Ectodermal cell (in vitro differentiated cells): ENCODE measurements at regions not wholly inside any gene's neighbourhood (a gene's known extent, or its start where the extent isn't known, plus 50 kb on each side); places are given as distances from the start of the nearest gene placed in this dataset.

Experiments
- H3K27ac ChIP-seq: 2 replicates; pipeline ENCODE4 v1.7.0; 2013; ENCODE audit warnings: mild to moderate bottlenecking, low read depth, low read length; ENCODE audit not compliant: insufficient read depth, poor library complexity, severe bottlenecking
- H3K27me3 ChIP-seq: 2 replicates; pipeline ENCODE4 v1.7.0; 2013; ENCODE audit warnings: mild to moderate bottlenecking, low read length; ENCODE audit not compliant: insufficient read depth, control insufficient read depth, poor library complexity, severe bottlenecking
- H3K36me3 ChIP-seq: one replicate; pipeline ENCODE4 v1.7.0; 2013; ENCODE audit warnings: low read length; ENCODE audit not compliant: control insufficient read depth, insufficient read depth
- H3K4me1 ChIP-seq: one replicate; pipeline ENCODE4 v1.7.0; 2013; ENCODE audit warnings: low read length; ENCODE audit not compliant: control insufficient read depth, insufficient read depth
- H3K4me3 ChIP-seq: 2 replicates; pipeline ENCODE4 v1.7.0; 2013; ENCODE audit warnings: low read depth, low read length, control low read depth; ENCODE audit not compliant: insufficient read depth
- H3K9me3 ChIP-seq: 2 replicates; pipeline ENCODE4 v1.7.0; 2013; ENCODE audit warnings: mild to moderate bottlenecking, low read length, moderate library complexity; ENCODE audit not compliant: control insufficient read depth
- WGBS, 2 experiments: methylation state at CpG; one replicate each; pipeline ENCODE4 v1.1.7; 2013; ENCODE audit warnings: missing lambda C conversion rate in 2 of 2; 5-methylcytosine and 5-hydroxymethylcytosine counted together

DNA sequence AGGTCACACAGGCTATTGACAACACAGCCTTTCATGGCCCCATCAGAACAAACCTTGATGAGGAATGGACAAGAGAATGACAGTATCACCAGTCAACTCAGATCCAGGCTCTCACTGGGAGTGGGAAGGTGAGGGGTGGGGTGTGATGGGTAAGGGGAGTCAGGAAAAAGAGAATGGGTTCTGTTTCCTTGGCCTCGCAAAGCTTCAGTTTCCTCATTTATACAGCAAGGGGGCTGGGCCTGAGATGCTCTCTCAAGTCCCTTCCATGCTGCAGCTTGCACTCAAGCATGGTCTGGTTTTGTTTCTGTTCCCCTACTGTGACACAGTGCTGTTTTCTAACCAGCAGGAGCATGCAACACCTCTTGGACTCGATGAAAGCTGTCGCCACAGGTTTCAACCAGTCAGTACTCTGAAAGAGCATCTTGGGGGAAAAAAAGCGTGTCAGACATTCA, 65.7 kb upstream of the IL12A start:
- Histone ChIP-seq H3K9me3 (no peaks in the 10 kb centered on the region), H3K27ac (no peak overlapping the region), H3K4me1 (peaks cover 2% of the 10 kb centered on the region), H3K27me3 (no peaks in the 10 kb centered on the region), H3K36me3 (no peaks in the 10 kb centered on the region), H3K4me3 (no peak overlapping the region)
- whole genome bisulfite sequencing, 2 experiments = 85 to 91% methylated on average over 4 of the region's 4 CpGs

GRCh38 chr3:159923336-159923735, 65.3 kb upstream of the IL12A start:
- no peaks in the 10 kb centered on the region for H3K27me3 ChIP-seq
- H3K4me3 ChIP-seq = no peak overlapping the region
- 91 to 92% methylated on average over 6 to 7 of the region's 7 CpGs for WGBS, 2 experiments
- peaks cover 3% of the 10 kb centered on the region for H3K4me1 ChIP-seq
- H3K27ac ChIP-seq = no peak overlapping the region
- H3K36me3 ChIP-seq = no peaks in the 10 kb centered on the region
- no peaks in the 10 kb centered on the region for H3K9me3 ChIP-seq

DNA sequence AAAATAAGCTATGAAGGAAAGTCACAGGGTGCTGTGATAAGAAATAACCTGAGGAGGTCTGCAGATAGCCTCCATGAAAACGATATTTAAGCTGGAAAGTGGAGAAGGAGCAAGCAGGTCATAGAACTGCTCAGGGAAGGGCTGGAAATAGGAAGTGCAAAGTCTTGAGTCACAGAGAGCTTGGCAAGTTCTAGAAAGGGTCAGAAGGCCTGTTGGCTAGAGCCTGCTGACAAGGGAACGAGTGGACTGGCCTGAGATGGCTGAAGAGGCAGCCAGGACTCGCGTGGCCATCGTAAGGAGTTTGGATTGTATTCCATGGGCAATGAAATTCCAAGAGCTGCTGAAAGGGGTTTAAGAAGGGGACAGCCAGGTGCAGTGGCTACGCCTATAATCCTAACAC, 64.7 kb upstream of the IL12A start:
- WGBS, 2 experiments = 93 to 95% methylated on average over 6 of the region's 6 CpGs
- Histone ChIP-seq H3K27me3 (no peaks in the 10 kb centered on the region), H3K4me1 (peaks cover 3% of the 10 kb centered on the region), H3K36me3 (no peaks in the 10 kb centered on the region), H3K27ac (no peak overlapping the region), H3K4me3 (no peak overlapping the region), H3K9me3 (no peaks in the 10 kb centered on the region)

DNA sequence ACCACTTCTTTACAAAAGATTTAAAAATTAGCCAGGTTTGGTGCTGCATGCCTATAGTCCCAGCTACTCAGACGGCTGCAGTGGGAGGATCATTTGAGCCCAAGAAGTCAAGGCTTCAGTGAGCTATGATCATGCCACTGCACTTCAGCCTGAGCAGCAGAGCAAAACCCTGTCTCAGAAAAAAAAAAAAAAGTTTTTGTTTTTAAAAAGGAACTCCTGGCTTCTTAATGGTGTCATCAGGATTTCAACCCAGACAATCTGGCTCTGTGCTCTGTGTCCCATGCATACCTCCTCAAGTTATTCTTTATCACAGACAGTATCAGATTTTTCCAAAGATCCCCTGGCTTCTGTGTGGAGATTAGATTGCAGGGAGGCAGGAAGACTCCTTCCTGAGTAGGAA, 64.2 kb upstream of the IL12A start:
- WGBS, 2 experiments = 89 to 94% methylated on average over 1 of the region's 1 CpG
- Histone ChIP-seq H3K9me3 (no peaks in the 10 kb centered on the region), H3K27me3 (no peaks in the 10 kb centered on the region), H3K4me3 (no peak overlapping the region), H3K4me1 (peaks cover 3% of the 10 kb centered on the region), H3K36me3 (no peaks in the 10 kb centered on the region), H3K27ac (no peak overlapping the region)

- H3K4me3 ChIP-seq = no peak overlapping the region
Measured at GRCh38 chr3:159925248-159925647, 63.4 kb upstream of the IL12A start.

GRCh38 chr3:159926573-159926972, 62.1 kb upstream of the IL12A start:
- no peak overlapping the region for H3K27ac ChIP-seq
- H3K4me3 ChIP-seq = no peak overlapping the region
- H3K9me3 ChIP-seq = no peaks in the 10 kb centered on the region
- WGBS, 2 experiments = 71% methylated on average over 5 of the region's 5 CpGs
- H3K4me1 ChIP-seq = peaks cover 3% of the 10 kb centered on the region
- no peaks in the 10 kb centered on the region for H3K27me3 ChIP-seq
- no peaks in the 10 kb centered on the region for H3K36me3 ChIP-seq

More at GRCh38 chr3:159925248-159925647, 63.4 kb upstream of the IL12A start:
- H3K9me3 ChIP-seq = no peaks in the 10 kb centered on the region
- 71 to 92% methylated on average over 1 of the region's 1 CpG for WGBS, 2 experiments
- no peaks in the 10 kb centered on the region for H3K27me3 ChIP-seq
- no peak overlapping the region for H3K27ac ChIP-seq
- H3K36me3 ChIP-seq = no peaks in the 10 kb centered on the region
- peaks cover 3% of the 10 kb centered on the region for H3K4me1 ChIP-seq

DNA sequence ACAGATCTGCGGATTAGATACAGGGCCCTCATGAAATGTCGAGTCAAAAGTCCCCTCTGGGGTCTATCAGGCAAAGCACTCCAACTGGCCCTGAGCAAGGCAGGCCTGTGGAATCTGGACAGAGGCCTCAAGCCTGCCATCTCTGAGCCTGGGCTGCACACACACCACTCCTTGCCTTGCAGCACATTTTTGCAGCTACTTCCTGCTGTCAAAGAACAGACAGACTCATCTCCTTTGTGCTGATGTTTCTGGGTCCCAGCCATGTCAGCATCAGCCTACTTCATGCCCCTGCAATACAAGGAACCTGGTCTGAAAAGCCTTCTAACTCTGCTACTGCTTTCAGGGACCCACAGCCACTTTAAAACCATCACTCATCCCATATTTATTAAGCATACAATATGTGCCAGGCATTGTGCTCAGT, 60.6 kb upstream of the IL12A start:
- Histone ChIP-seq H3K27ac (no peak overlapping the region), H3K4me3 (no peak overlapping the region), H3K9me3 (no peaks in the 10 kb centered on the region), H3K36me3 (no peaks in the 10 kb centered on the region), H3K4me1 (peaks cover 3% of the 10 kb centered on the region), H3K27me3 (no peaks in the 10 kb centered on the region)
- WGBS, 2 experiments = 91 to 94% methylated on average over 2 of the region's 2 CpGs

- Histone ChIP-seq H3K27me3 (no peaks in the 10 kb centered on the region), H3K36me3 (no peaks in the 10 kb centered on the region), H3K27ac (no peak overlapping the region), H3K9me3 (no peaks in the 10 kb centered on the region), H3K4me3 (no peak overlapping the region), H3K4me1 (peaks cover 3% of the 10 kb centered on the region)
- WGBS, 2 experiments = 95 to 97% methylated on average over 6 of the region's 6 CpGs
Measured at GRCh38 chr3:159928666-159929065, 60.0 kb upstream of the IL12A start.

GRCh38 chr3:159929171-159930141, 59.2 kb upstream of the IL12A start:
- Histone ChIP-seq H3K27ac (no peak overlapping the region), H3K36me3 (no peaks in the 10 kb centered on the region), H3K27me3 (no peaks in the 10 kb centered on the region), H3K4me1 (peaks cover 3% of the 10 kb centered on the region), H3K9me3 (peaks cover 8% of the 10 kb centered on the region), H3K4me3 (no peak overlapping the region)
- WGBS, 2 experiments = 89% methylated on average over 10 to 11 of the region's 11 CpGs

DNA sequence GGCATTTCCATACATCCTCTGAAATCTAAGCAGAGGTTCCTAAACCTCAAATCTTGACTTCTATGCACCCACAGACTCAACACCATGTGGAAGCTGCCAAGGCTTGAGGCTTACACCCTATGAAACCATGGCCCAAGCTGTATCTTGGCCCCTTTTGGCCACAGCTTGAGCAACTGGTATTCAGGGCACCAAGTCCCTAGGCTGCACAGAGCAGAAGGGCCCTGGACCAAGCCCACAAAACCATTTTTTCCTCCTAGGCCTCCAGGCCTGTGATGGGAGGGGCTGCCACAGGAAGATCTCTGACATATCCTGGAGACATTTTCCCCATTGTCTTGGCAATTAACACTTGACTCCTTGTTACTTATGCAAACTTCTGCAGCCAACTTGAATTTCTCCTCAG, 54.4 kb upstream of the IL12A start:
- H3K9me3 ChIP-seq = peaks cover 8% of the 10 kb centered on the region
- H3K27ac ChIP-seq = no peak overlapping the region
- H3K27me3 ChIP-seq = no peaks in the 10 kb centered on the region
- no peaks in the 10 kb centered on the region for H3K4me1 ChIP-seq
- H3K4me3 ChIP-seq = no peak overlapping the region
- no peaks in the 10 kb centered on the region for H3K36me3 ChIP-seq
